ENCODE measurements at regions not wholly inside any gene's neighbourhood (a gene's known extent, or its start where the extent isn't known, plus 50 kb on each side); places are given as distances from the start of the nearest gene placed in this dataset.
A peak's percentile ranks its signal among the peaks of the same experiment; 100 is the strongest.

- no peak for TF ChIP-seq ETS1 (IDR thresholded peaks at IDR 0.05)
- TF ChIP-seq ZNF462 (CRISPR knock-in tag; IDR thresholded peaks at IDR 0.05): no peak
- TF ChIP-seq JUNB (IDR thresholded peaks at IDR 0.05; ENCODE audit: unreplicated experiment): no peak
- no peak for TF ChIP-seq ZNF114 (CRISPR knock-in tag; IDR thresholded peaks at IDR 0.05)
- no peak for TF ChIP-seq CREB1 (CRISPR knock-in tag; IDR thresholded peaks at IDR 0.05; ENCODE audit: low read depth)
These were observed 87.5 kb downstream of the ANXA2R start (continued) for GRCh38 chr5:42952578-42952974.

GRCh38 chr5:42951293-42951840, 88.8 kb downstream of the ANXA2R start:
- H3K9me2 ChIP-seq (ENCODE audit: insufficient read depth): no peaks in the 10 kb centered on the region
- no peak for TF ChIP-seq CREB1 (CRISPR knock-in tag; IDR thresholded peaks at IDR 0.05; ENCODE audit: low read depth)
- TF ChIP-seq ZNF462 (CRISPR knock-in tag; IDR thresholded peaks at IDR 0.05): no peak
- no peak for TF ChIP-seq ETS1 (IDR thresholded peaks at IDR 0.05)
- no peak for TF ChIP-seq EZH2 (IDR thresholded peaks at IDR 0.05; ENCODE audit: low read depth, unreplicated experiment)

More at GRCh38 chr5:42951293-42951840, 88.8 kb downstream of the ANXA2R start:
- Histone ChIP-seq H3K79me2 (replicated peaks; ENCODE audit: insufficient read depth) (no peaks in the 10 kb centered on the region), H3K36me3 (ENCODE audit: insufficient read depth) (no peaks in the 10 kb centered on the region), H3K4me3 (peak overlapping the region; percentile 46), H3K4me2 (peak overlapping the region; percentile 64), H3K27me3 (ENCODE audit: insufficient read depth) (peaks cover 11% of the 10 kb centered on the region; the same call in 1 of the 2 replicates), H2AFZ (peak overlapping the region; percentile 78; the same call in 1 of the 2 replicates), H3F3A (replicated peaks; ENCODE audit: low read depth) (peaks cover 14% of the 10 kb centered on the region), H3K4me1 (ENCODE audit: insufficient read depth) (peaks cover 14% of the 10 kb centered on the region), H4K20me1 (replicated peaks; ENCODE audit: insufficient read depth) (no peaks in the 10 kb centered on the region), H3K27ac (ENCODE audit: low read depth) (peak overlapping the region; percentile 89)
- Mint-ChIP-seq H3K4me3 (no peak overlapping the region), H3K27ac (peak overlapping the region; percentile 80; the same call in 1 of the 2 replicates), H3K4me1 (peaks cover 15% of the 10 kb centered on the region), H3K36me3 (ENCODE audit: low read depth) (peaks cover 27% of the 10 kb centered on the region), H3K9me3 (peaks cover 35% of the 10 kb centered on the region), H3K27me3 (ENCODE audit: insufficient read depth, low read depth, poor library complexity) (peaks cover 23% of the 10 kb centered on the region)
- ATAC-seq (no peak; the same call in 2 of the 3 replicates), DNase-seq (ENCODE audit: low spot score) (peak; percentile 36)

Measured in GM23338 (cell line).